ENCODE measurements at regions not wholly inside any gene's neighbourhood (a gene's known extent, or its start where the extent isn't known, plus 50 kb on each side); places are given as distances from the start of the nearest gene placed in this dataset.

GRCh38 chr4:156344397-156344796, 390.7 kb upstream of the CTSO start:
- TF ChIP-seq CTCF (IDR thresholded peaks at IDR 0.05 in 8 of 11, conservative IDR thresholded peaks at IDR 0.05 in 3 of 11): no peak
- TF ChIP-seq POLR2A (IDR thresholded peaks at IDR 0.05): no peak
- no peak for TF ChIP-seq POLR2AphosphoS5 (IDR thresholded peaks at IDR 0.05)

All from spleen (tissue), 7 donors.